Hematopoietic multipotent progenitor cell treated with erythropoietin and hydrocortisone succinate and interleukin-3 and kit ligand, for 6 days (in vitro differentiated cells): ENCODE measurements at regions not wholly inside any gene's neighbourhood (a gene's known extent, or its start where the extent isn't known, plus 50 kb on each side); places are given as distances from the start of the nearest gene placed in this dataset.
"Not testable (repeated sequence)": the region's sequence is repeated elsewhere in the genome, so short reads cannot be mapped to it uniquely, and the experiment has no call there.

Experiments used
- DNase-seq: peaks from one replicate; pipeline ENCODE4 v3.0.0-alpha.2; 2015

GRCh38 chr4:124937993-124938392 is 225.5 kb upstream of the ANKRD50 start:
- DNase-seq: no peak

GRCh38 chr4:124936427-124936826 is 223.9 kb upstream of the ANKRD50 start:
- no peak for DNase-seq

DNA sequence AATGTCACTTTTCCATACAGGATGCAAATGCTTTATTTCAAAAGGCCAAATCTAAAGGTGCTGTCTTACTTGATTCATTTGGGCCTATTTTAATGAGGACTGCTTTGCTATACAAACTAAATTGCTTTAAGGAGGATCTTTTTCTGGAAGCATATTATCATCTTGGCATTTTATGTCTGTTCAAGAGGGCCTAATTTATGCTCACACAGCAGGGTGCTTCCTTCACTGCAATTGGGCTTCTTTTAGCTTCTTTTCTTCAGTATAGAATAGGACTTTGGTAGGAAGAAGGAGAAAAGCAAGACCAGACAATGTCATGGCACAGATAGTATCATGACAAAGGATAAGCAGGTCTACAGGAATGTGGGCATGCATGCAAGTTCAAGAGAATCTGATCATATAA is 222.4 kb upstream of the ANKRD50 start:
- no peak for DNase-seq

DNA sequence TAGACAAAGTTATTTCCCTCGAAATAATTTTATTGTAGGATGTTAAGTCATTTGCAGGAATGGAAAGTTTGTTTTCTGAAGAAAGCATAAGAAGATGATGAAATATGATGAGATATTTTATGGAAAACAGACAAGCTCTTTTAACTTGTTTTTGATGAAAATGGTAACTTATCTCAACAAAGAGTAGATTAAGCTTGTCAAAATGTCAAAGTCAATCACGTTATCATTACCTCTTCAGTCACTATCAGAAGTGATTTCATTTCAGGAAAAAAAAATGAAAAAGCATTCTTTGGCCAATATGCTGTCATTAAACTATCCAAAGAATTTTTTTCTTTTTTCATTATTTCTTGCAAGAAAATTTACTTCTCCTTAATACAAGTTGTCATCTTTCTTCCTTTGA is 221.0 kb upstream of the ANKRD50 start:
- no peak for DNase-seq

GRCh38 chr4:124932447-124932846 is 219.9 kb upstream of the ANKRD50 start:
- DNase-seq: no peak

DNA sequence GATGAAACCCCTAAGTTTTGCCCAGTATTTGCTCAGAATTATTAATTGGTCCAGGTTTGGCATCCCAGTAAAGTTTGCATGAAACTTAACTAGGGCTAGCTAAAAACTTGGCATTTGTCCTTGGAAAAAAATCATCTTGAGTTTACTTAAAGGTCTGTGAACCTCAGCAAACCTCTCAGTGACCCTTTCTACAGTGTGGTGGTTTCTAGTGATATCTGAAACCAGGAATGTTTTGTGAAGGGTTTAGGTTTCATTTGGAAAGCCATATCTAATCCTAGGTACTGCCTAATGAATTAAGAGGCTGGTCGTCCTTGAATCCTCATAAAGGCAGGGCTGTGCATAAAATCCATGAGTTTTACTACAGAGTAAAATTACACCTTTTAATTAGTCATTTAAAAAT is 218.5 kb upstream of the ANKRD50 start:
- no peak for DNase-seq

- DNase-seq: not testable (repeated sequence)
These were observed 210.2 kb upstream of the ANKRD50 start for GRCh38 chr4:124922748-124923147.

GRCh38 chr4:124918559-124919122 is 206.1 kb upstream of the ANKRD50 start:
- DNase-seq: no peak

GRCh38 chr4:124915073-124915472 is 202.5 kb upstream of the ANKRD50 start:
- no peak for DNase-seq

- no peak for DNase-seq
These were observed 200.7 kb upstream of the ANKRD50 start for GRCh38 chr4:124913237-124913636.

GRCh38 chr4:124910327-124910726 is 197.8 kb upstream of the ANKRD50 start:
- DNase-seq: no peak

DNA sequence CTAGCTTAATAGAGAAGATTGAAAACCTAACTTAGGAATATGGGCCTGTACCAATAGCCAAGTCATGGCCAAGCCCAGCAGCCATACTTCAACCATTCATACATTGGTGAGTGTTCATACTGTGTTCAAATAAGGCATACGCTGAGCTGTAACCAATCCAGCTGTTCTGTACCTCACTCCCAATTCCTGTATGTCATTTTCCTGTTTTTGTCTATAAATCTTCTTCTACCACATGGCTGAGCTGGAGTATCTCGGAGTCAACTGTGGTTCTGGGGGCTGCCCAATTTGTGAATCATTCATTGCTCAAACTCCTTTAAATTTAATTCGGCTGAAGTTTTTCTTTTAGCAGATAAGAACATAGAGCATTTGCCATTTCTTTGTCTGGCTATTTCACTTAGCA is 195.3 kb upstream of the ANKRD50 start:
- DNase-seq: no peak

GRCh38 chr4:124905441-124905840 is 192.9 kb upstream of the ANKRD50 start:
- DNase-seq: no peak

GRCh38 chr4:124904723-124905388 is 192.3 kb upstream of the ANKRD50 start:
- DNase-seq: no peak

GRCh38 chr4:124903995-124904722 is 191.6 kb upstream of the ANKRD50 start:
- no peak for DNase-seq

GRCh38 chr4:124902001-124902515 is 189.5 kb upstream of the ANKRD50 start:
- no peak for DNase-seq

- no peak for DNase-seq
These were observed 187.5 kb upstream of the ANKRD50 start for GRCh38 chr4:124899997-124900396.

GRCh38 chr4:124890522-124890921 is 178.0 kb upstream of the ANKRD50 start:
- DNase-seq: no peak

DNA sequence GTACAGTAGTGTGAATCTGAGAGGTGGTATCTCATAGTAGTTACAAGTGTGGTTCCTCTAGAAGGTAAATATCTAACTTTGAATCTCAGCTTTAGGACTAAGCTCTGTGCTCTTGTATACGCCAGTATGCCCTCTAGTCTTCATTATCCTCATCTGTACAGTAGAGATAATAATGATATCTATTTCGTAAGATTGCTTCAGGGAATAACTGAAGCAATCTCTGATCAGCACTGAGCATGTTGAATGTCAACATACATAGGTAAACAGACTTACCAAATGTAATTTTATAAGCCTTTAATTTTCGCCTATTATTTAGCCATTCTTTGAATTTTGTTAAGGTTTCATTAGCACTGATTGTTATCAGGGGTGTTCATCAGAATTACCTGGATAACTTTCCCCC is 175.2 kb upstream of the ANKRD50 start:
- DNase-seq: no peak

DNA sequence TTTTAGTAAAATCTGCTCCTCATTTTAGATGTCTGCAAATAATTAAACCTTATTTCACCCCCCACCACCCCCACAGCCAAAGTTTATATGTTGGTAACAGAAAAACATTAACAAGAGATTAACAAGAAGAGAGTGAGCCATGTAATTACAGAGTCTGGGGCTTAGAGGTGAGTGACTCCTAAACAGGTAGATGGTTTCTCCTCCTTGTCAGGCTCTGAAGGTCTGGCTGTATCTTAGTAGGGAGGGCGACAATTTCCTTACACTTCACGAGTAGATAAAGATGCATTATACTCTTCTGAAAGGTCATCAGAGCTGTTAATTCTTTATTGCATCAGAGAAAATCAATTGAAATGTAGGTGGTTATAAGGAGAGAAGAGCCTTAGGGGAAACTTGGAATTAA is 171.8 kb upstream of the ANKRD50 start:
- DNase-seq: no peak

DNA sequence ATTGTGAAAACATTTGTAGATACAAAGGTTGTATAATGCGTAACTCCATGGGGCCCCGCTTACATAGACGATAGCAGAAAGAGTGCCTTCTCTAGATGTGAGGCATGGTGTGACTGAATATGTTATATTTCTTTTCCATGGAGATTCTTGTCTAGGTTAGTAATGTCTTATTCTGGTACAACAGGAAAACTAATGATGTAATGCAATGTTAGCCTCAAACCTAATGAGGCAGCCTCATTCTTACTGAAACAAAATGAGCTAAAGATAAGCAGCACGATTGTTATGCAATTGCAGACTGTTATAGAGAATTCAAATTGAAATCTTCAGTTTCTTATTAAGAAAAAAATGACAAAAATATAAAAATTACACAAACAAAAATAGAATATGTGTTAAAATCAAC is 171.1 kb upstream of the ANKRD50 start:
- DNase-seq: no peak

DNA sequence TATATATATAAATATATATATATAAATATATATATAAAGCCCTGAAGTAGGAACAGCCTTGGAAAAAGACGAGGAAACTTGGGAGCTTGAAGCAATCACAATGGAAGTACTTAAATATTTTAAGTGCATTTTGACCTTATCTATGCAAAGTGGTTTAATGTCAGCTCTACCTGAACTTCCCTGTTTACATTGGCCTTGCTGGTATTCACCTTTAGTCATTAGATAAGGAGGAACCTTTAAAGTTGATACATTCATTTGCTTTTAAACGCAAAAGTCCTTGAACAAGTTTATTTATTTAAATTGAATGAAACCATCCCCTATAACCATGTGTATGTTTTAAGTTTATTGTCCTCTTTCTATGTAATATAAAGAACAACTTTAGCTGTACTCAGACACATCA is 166.7 kb upstream of the ANKRD50 start:
- DNase-seq: no peak

DNA sequence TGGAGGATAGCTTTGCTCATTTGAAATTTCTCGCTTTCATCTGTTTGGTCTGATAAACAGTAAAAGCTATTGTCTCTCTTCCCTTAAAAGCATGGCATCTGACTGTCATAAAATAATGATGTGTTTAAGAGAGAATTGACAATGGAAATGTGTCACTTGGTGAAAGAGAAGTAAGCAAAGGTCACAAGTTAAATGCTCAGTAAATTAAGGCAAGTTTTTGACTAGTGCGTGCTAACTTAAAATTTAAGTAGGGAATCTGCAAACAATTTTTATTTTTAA is 161.6 kb upstream of the ANKRD50 start:
- no peak for DNase-seq

DNA sequence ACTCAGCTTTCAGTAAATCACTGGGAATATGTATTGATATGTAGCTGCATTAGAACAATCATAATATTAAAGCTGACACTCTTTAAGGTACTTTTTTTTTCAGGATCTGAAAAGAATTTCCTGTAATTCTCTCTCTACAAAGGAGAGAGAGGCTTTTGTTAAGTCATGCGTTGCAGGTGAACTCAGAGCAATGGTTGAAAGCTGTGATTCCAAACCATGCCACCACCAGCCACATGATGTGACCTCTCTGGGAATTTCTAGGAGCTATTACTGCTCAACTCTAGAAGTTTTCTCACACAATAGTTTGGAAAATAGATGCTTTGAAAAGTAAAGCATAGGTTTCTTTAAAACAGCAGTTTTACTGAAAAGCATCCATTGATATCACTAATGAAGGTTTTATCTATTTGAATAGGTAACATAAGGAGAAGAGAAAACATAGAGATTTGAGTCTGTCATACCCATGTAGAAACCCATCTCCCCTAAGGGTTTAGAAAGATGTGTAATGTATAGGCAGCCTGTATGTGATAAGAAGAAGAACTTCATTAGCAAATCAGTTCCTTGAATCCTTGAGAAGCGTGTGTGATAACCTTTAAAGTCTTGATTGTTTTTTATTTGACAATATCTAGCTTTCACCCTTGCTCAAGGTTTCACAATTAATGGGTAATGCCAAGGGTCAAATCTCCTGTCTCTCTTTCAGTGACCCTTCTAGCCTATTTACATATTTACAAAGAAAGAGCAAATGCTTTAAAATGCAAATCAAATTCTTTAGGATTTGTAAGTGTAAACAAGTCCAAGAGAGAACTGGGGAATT is 161.0 kb upstream of the ANKRD50 start:
- no peak for DNase-seq
